ENCODE measurements at regions not wholly inside any gene's neighbourhood (a gene's known extent, or its start where the extent isn't known, plus 50 kb on each side); places are given as distances from the start of the nearest gene placed in this dataset.

GRCh38 chr3:24764236-24764915, 269.7 kb upstream of the THRB start:
- no peak overlapping the region for H3K27ac ChIP-seq
- intact Hi-C loops (cut with DNase I), result no loop called here
- no peak for DNase-seq
- no peaks in the 10 kb centered on the region for H3K4me1 ChIP-seq
- WGBS, 2 donors, result 70 to 75% methylated on average over 3 of the region's 3 CpGs
- H3K27me3 ChIP-seq, result no peaks in the 10 kb centered on the region
- no peak for TF ChIP-seq CTCF (IDR thresholded peaks at IDR 0.05)
- no peak for TF ChIP-seq POLR2A (IDR thresholded peaks at IDR 0.05)
- H3K9me3 ChIP-seq, result no peaks in the 10 kb centered on the region
- H3K36me3 ChIP-seq, result no peaks in the 10 kb centered on the region
- H3K4me3 ChIP-seq, result no peak overlapping the region

GRCh38 chr3:24765399-24765798, 270.7 kb upstream of the THRB start:
- H3K36me3 ChIP-seq, result no peaks in the 10 kb centered on the region
- no peaks in the 10 kb centered on the region for H3K4me1 ChIP-seq
- TF ChIP-seq POLR2A (IDR thresholded peaks at IDR 0.05) (no peak), CTCF (IDR thresholded peaks at IDR 0.05) (no peak)
- intact Hi-C loops (cut with DNase I), result no loop called here
- H3K27me3 ChIP-seq, result no peaks in the 10 kb centered on the region
- no peak overlapping the region for H3K4me3 ChIP-seq
- no peaks in the 10 kb centered on the region for H3K9me3 ChIP-seq
- no peak for DNase-seq
- H3K27ac ChIP-seq, result no peak overlapping the region

GRCh38 chr3:24769918-24770317, 275.3 kb upstream of the THRB start:
- TF ChIP-seq CTCF (IDR thresholded peaks at IDR 0.05) (no peak), POLR2A (IDR thresholded peaks at IDR 0.05) (no peak)
- intact Hi-C loops (cut with DNase I), result loop anchor here (10.0 kb wide), 1 partner anchor 825 kb away; no protein-coding TSS in a partner anchor

GRCh38 chr3:24773798-24774197, 279.1 kb upstream of the THRB start:
- Histone ChIP-seq H3K36me3 (no peaks in the 10 kb centered on the region), H3K4me1 (peaks cover 0 to 4% (median 0%) of the 10 kb centered on the region in 3 donors), H3K9me3 (no peaks in the 10 kb centered on the region), H3K27ac (no peak overlapping the region), H3K4me3 (no peak overlapping the region), H3K27me3 (no peaks in the 10 kb centered on the region)
- no peak for DNase-seq
- intact Hi-C loops (cut with DNase I), result loop anchor here (10.0 kb wide), 1 partner anchor 821 kb away; no protein-coding TSS in a partner anchor
- 15 to 16% methylated on average over 4 of the region's 4 CpGs for WGBS, 2 donors
- TF ChIP-seq POLR2A (IDR thresholded peaks at IDR 0.05), result no peak
- peak; percentile 29 to 78 (median 69) for TF ChIP-seq CTCF (IDR thresholded peaks at IDR 0.05)

More at GRCh38 chr3:24769918-24770317, 275.3 kb upstream of the THRB start:
- Histone ChIP-seq H3K27ac (no peak overlapping the region), H3K9me3 (no peaks in the 10 kb centered on the region), H3K27me3 (no peaks in the 10 kb centered on the region), H3K4me1 (peaks cover 0 to 4% (median 0%) of the 10 kb centered on the region in 3 donors), H3K4me3 (no peak overlapping the region), H3K36me3 (no peaks in the 10 kb centered on the region)
- DNase-seq, result no peak

- Histone ChIP-seq H3K4me1 (no peaks in the 10 kb centered on the region), H3K36me3 (no peaks in the 10 kb centered on the region), H3K27ac (no peak overlapping the region), H3K9me3 (peaks cover 0 to 10% (median 10%) of the 10 kb centered on the region in 3 donors), H3K27me3 (no peaks in the 10 kb centered on the region), H3K4me3 (no peak overlapping the region)
- 78 to 81% methylated on average over 2 of the region's 2 CpGs for WGBS, 2 donors
- DNase-seq, result no peak
- no peak for TF ChIP-seq CTCF (IDR thresholded peaks at IDR 0.05)
- TF ChIP-seq POLR2A (IDR thresholded peaks at IDR 0.05), result no peak
- intact Hi-C loops (cut with DNase I), result no loop called here
Measured at GRCh38 chr3:24780991-24781390, 286.3 kb upstream of the THRB start.
